Eye (tissue), 1 donor: ENCODE measurements at regions not wholly inside any gene's neighbourhood (a gene's known extent, or its start where the extent isn't known, plus 50 kb on each side); places are given as distances from the start of the nearest gene placed in this dataset.
A peak's percentile ranks its signal among the peaks of the same experiment; 100 is the strongest.
"Not testable (repeated sequence)": the region's sequence is repeated elsewhere in the genome, so short reads cannot be mapped to it uniquely, and the experiment has no call there.

Experiments
- DNase-seq: peaks from one replicate; pipeline ENCODE4 v3.0.0-alpha.2; 2015

GRCh38 chr2:176781570-176782217 is 430.9 kb upstream of the HNRNPA3 start:
- DNase-seq = no peak

- no peak for DNase-seq
Measured at GRCh38 chr2:176784633-176785200, 427.9 kb upstream of the HNRNPA3 start.

- DNase-seq = no peak
Measured at GRCh38 chr2:176789751-176790150, 422.8 kb upstream of the HNRNPA3 start.

- no peak for DNase-seq
Measured at GRCh38 chr2:176790468-176790867, 422.1 kb upstream of the HNRNPA3 start.

- no peak for DNase-seq
Measured at GRCh38 chr2:176793792-176794191, 418.8 kb upstream of the HNRNPA3 start.

- no peak for DNase-seq
Measured at GRCh38 chr2:176794392-176794791, 418.2 kb upstream of the HNRNPA3 start.

- no peak for DNase-seq
Measured at GRCh38 chr2:176795823-176796222, 416.8 kb upstream of the HNRNPA3 start.

GRCh38 chr2:176796677-176797076 is 415.9 kb upstream of the HNRNPA3 start:
- not testable (repeated sequence) for DNase-seq

GRCh38 chr2:176804392-176804791 is 408.2 kb upstream of the HNRNPA3 start:
- DNase-seq = no peak

- no peak for DNase-seq
Measured at GRCh38 chr2:176805345-176805744, 407.2 kb upstream of the HNRNPA3 start.

- no peak for DNase-seq
Measured at GRCh38 chr2:176812246-176812775, 400.3 kb upstream of the HNRNPA3 start.

- no peak for DNase-seq
Measured at GRCh38 chr2:176813156-176813555, 399.4 kb upstream of the HNRNPA3 start.

GRCh38 chr2:176813621-176814049 is 399.0 kb upstream of the HNRNPA3 start:
- peak; percentile 36 for DNase-seq

- no peak for DNase-seq
Measured at GRCh38 chr2:176814274-176814673, 398.3 kb upstream of the HNRNPA3 start.

- peak; percentile 51 for DNase-seq
Measured at GRCh38 chr2:176814740-176815367, 397.7 kb upstream of the HNRNPA3 start.

- DNase-seq = no peak
Measured at GRCh38 chr2:176817061-176817565, 395.5 kb upstream of the HNRNPA3 start.

GRCh38 chr2:176818076-176818475 is 394.5 kb upstream of the HNRNPA3 start:
- no peak for DNase-seq

- DNase-seq = no peak
Measured at GRCh38 chr2:176818617-176819016, 394.0 kb upstream of the HNRNPA3 start.

- DNase-seq = no peak
Measured at GRCh38 chr2:176819306-176819705, 393.3 kb upstream of the HNRNPA3 start.

- no peak for DNase-seq
Measured at GRCh38 chr2:176820371-176820932, 392.1 kb upstream of the HNRNPA3 start.

- no peak for DNase-seq
Measured at GRCh38 chr2:176821350-176821749, 391.2 kb upstream of the HNRNPA3 start.

GRCh38 chr2:176822060-176822459 is 390.5 kb upstream of the HNRNPA3 start:
- no peak for DNase-seq

GRCh38 chr2:176826356-176826755 is 386.2 kb upstream of the HNRNPA3 start:
- no peak for DNase-seq
